Omental fat pad (tissue), 3 donors: ENCODE measurements at regions not wholly inside any gene's neighbourhood (a gene's known extent, or its start where the extent isn't known, plus 50 kb on each side); places are given as distances from the start of the nearest gene placed in this dataset.
A peak's percentile ranks its signal among the peaks of the same experiment; 100 is the strongest.
"Not testable (repeated sequence)": the region's sequence is repeated elsewhere in the genome, so short reads cannot be mapped to it uniquely, and the experiment has no call there.

Experiments used
- ATAC-seq: fragments of 150-250 bp; one replicate; pipeline ENCODE4 v1.9.1; 2016; ENCODE audit warnings: mild to moderate bottlenecking, moderate library complexity; ENCODE audit not compliant: low FRiP score
- DNase-seq: peaks from one replicate; pipeline ENCODE4 v3.0.0-alpha.2; 2019; ENCODE audit warnings: low spot score
- CTCF ChIP-seq, 3 donors: fragments of 450-650 bp; IDR thresholded peaks; one replicate each; pipeline ENCODE4 v1.5.1; 2016 to 2017; ENCODE audit warnings: antibody characterized with exemption in 3 of 3, mild to moderate bottlenecking in 3 of 3, moderate library complexity in 2 of 3

GRCh38 chr16:59021751-59022150 is 287.6 kb upstream of the GOT2 start:
- no peak for DNase-seq
- TF ChIP-seq CTCF (IDR thresholded peaks at IDR 0.05) = no peak
- ATAC-seq = peak; percentile 41

- TF ChIP-seq CTCF (IDR thresholded peaks at IDR 0.05) = no peak
- DNase-seq (no peak), ATAC-seq (no peak)
These were observed 279.8 kb upstream of the GOT2 start for GRCh38 chr16:59013930-59014329.

- DNase-seq (no peak), ATAC-seq (no peak)
- TF ChIP-seq CTCF (IDR thresholded peaks at IDR 0.05) = no peak
These were observed 265.6 kb upstream of the GOT2 start for GRCh38 chr16:58999762-59000161.

GRCh38 chr16:58992755-58993154 is 258.6 kb upstream of the GOT2 start:
- not testable (repeated sequence) for ATAC-seq

GRCh38 chr16:58983181-58983965 is 249.3 kb upstream of the GOT2 start:
- not testable (repeated sequence) for DNase-seq, ATAC-seq

More at GRCh38 chr16:58992755-58993154, 258.6 kb upstream of the GOT2 start:
- not testable (repeated sequence) for DNase-seq

GRCh38 chr16:58970775-58971174 is 236.7 kb upstream of the GOT2 start:
- DNase-seq = no peak
- TF ChIP-seq CTCF (IDR thresholded peaks at IDR 0.05) = no peak
- ATAC-seq = peak; percentile 81

- ATAC-seq (no peak), DNase-seq (no peak)
- TF ChIP-seq CTCF (IDR thresholded peaks at IDR 0.05) = no peak
These were observed 229.4 kb upstream of the GOT2 start for GRCh38 chr16:58963479-58963878.

GRCh38 chr16:58962811-58963210 is 228.7 kb upstream of the GOT2 start:
- TF ChIP-seq CTCF (IDR thresholded peaks at IDR 0.05) = no peak
- DNase-seq (no peak), ATAC-seq (no peak)
